KMS-11 (cell line): ENCODE measurements at regions not wholly inside any gene's neighbourhood (a gene's known extent, or its start where the extent isn't known, plus 50 kb on each side); places are given as distances from the start of the nearest gene placed in this dataset.

Source experiments
- H2AFZ ChIP-seq: fragments of 200-600 bp; sonication (generic); 2 replicates; pipeline ENCODE4 v1.6.1; 2016; ENCODE audit warnings: antibody characterized with exemption, mixed run types, low read depth
- H3K27ac ChIP-seq: fragments of 200-600 bp; sonication (generic); 2 replicates; pipeline ENCODE4 v1.6.1; 2016; ENCODE audit warnings: mild to moderate bottlenecking, mixed run types
- H3K27me3 ChIP-seq: fragments of 200-600 bp; sonication (generic); 2 replicates; pipeline ENCODE4 v1.6.1; 2017; ENCODE audit warnings: mild to moderate bottlenecking, low read depth, mixed run types, moderate library complexity; ENCODE audit not compliant: insufficient read depth
- H3K36me3 ChIP-seq: fragments of 200-600 bp; sonication (generic); 2 replicates; pipeline ENCODE4 v1.6.1; 2017; ENCODE audit warnings: mild to moderate bottlenecking, mixed run types; ENCODE audit not compliant: insufficient read depth
- H3K4me1 ChIP-seq: fragments of 200-600 bp; sonication (generic); 2 replicates; pipeline ENCODE4 v1.6.1; 2016; ENCODE audit warnings: mild to moderate bottlenecking, low read depth, mixed run types; ENCODE audit not compliant: poor library complexity, severe bottlenecking
- H3K4me2 ChIP-seq: fragments of 200-600 bp; sonication (generic); 2 replicates; pipeline ENCODE4 v1.7.0; 2016; ENCODE audit warnings: mild to moderate bottlenecking, mixed run types
- H3K4me3 ChIP-seq: fragments of 200-600 bp; sonication (generic); IDR thresholded peaks from 2 replicates; pipeline ENCODE4 v1.6.1; 2017; ENCODE audit warnings: low read depth, low read length, mixed read lengths; ENCODE audit not compliant: insufficient read depth
- H3K79me2 ChIP-seq: fragments of 200-600 bp; sonication (generic); 2 replicates; pipeline ENCODE4 v1.6.1; 2016; ENCODE audit warnings: low read depth, mixed run types; ENCODE audit not compliant: insufficient read depth
- H3K9ac ChIP-seq: fragments of 200-600 bp; sonication (generic); 2 replicates; pipeline ENCODE4 v1.6.1; 2016; ENCODE audit warnings: mild to moderate bottlenecking, mixed run types
- H4K20me1 ChIP-seq: fragments of 200-600 bp; sonication (generic); 2 replicates; pipeline ENCODE4 v1.6.1; 2016; ENCODE audit warnings: mild to moderate bottlenecking, mixed run types; ENCODE audit not compliant: insufficient read depth
- TF ChIP-seq, protein P1 (sequence below): fragments of 200-600 bp; sonication (generic); conservative IDR thresholded peaks from 2 replicates; pipeline ENCODE4 v1.6.1; 2017; ENCODE audit warnings: low read depth, mild to moderate bottlenecking, antibody characterized with exemption, low read length, moderate library complexity, mixed read lengths

DNA sequence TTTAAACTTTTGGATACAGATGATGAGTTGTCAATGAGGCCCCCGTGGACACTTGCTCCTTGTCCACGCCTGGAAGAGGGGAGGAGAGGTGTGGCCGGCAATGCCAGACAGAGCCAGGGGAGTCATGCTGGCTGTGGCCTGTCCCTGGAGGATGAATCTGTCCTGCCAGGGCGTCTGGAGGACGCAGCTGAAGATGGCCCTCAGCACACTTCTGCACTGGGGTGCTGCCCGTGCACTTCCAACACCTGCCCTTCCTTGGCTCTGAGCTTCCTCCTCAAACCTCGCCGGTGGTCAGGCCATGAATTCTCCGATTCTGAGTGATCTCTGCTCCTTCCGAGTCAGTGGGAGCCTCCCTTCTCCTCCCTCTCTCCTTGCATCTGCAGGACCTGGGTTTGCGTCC is 56.4 kb downstream of the KCNF1 start:
- Histone ChIP-seq H3K4me1 (no peaks in the 10 kb centered on the region), H3K9ac (no peak overlapping the region), H3K79me2 (no peaks in the 10 kb centered on the region), H3K4me3 (no peak overlapping the region), H3K27ac (no peak overlapping the region), H3K27me3 (no peaks in the 10 kb centered on the region), H3K36me3 (no peaks in the 10 kb centered on the region), H2AFZ (no peak overlapping the region), H3K4me2 (no peak overlapping the region), H4K20me1 (no peaks in the 10 kb centered on the region)
- TF ChIP-seq, protein P1, sequence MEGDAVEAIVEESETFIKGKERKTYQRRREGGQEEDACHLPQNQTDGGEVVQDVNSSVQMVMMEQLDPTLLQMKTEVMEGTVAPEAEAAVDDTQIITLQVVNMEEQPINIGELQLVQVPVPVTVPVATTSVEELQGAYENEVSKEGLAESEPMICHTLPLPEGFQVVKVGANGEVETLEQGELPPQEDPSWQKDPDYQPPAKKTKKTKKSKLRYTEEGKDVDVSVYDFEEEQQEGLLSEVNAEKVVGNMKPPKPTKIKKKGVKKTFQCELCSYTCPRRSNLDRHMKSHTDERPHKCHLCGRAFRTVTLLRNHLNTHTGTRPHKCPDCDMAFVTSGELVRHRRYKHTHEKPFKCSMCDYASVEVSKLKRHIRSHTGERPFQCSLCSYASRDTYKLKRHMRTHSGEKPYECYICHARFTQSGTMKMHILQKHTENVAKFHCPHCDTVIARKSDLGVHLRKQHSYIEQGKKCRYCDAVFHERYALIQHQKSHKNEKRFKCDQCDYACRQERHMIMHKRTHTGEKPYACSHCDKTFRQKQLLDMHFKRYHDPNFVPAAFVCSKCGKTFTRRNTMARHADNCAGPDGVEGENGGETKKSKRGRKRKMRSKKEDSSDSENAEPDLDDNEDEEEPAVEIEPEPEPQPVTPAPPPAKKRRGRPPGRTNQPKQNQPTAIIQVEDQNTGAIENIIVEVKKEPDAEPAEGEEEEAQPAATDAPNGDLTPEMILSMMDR = no peak

DNA sequence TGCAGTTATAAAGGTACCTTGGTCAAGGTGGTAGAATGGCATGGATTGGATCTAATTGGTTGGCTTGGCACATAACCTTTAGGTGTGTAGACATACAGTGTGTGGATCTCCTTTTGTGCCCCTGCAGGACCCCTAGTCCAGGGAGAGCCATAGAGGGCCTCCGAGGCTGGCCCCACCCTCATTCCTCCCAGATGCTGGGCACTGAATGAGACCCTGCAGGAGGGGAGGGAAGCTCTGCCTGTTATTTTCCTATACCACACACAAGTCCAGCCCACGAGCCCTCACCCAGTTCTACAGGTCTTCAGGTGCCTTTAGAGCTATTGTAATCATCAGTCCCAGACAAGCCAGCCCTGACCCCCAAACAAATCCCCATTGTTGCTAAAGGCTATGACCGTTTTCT is 58.9 kb downstream of the KCNF1 start:
- TF ChIP-seq, protein P1 = no peak
- Histone ChIP-seq H3K4me1 (no peaks in the 10 kb centered on the region), H3K27ac (no peak overlapping the region), H3K9ac (no peak overlapping the region), H3K4me3 (no peak overlapping the region), H4K20me1 (no peaks in the 10 kb centered on the region), H3K36me3 (no peaks in the 10 kb centered on the region), H3K79me2 (no peaks in the 10 kb centered on the region), H2AFZ (no peak overlapping the region), H3K4me2 (no peak overlapping the region), H3K27me3 (no peaks in the 10 kb centered on the region)

DNA sequence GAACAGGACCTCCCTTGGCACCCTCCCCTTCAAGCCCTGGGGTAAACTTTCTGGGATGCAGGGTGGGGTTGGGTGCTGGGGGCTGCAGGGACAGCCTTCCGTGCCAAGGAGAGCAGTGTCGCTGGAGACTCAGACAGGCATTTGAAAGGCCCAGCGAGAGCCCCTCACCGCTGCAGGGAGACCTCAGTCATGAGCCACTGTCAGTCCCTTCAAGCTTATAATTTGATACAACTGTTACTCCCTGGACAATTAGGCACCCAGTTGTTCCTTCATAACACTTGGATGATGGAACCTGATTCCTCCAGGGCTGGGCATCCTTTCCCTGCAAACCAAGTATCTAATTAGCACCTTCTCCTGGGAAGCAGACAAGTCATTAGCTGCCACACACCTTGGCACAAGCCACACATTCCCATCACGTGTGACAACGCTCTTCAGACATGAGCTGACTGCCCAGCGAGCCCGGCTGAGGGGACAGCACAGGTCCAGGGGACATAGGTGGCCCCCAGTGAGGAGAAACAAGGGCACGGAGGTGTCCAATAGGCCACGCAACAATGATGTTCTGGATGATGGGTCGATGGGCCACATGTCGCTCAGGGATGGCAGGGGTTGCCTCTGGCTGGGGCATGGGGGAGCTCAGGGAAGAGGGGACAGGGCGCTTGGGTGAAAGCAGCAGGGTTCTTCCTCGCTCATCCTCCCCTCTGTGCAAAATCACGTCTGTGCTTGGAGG is 59.6 kb downstream of the KCNF1 start:
- H2AFZ ChIP-seq = no peak overlapping the region
- no peaks in the 10 kb centered on the region for H3K36me3 ChIP-seq
- H4K20me1 ChIP-seq = no peaks in the 10 kb centered on the region
- no peak overlapping the region for H3K27ac ChIP-seq
- H3K79me2 ChIP-seq = no peaks in the 10 kb centered on the region
- no peak overlapping the region for H3K4me3 ChIP-seq
- H3K4me2 ChIP-seq = no peak overlapping the region
- no peaks in the 10 kb centered on the region for H3K4me1 ChIP-seq
- no peak overlapping the region for H3K9ac ChIP-seq
- H3K27me3 ChIP-seq = no peaks in the 10 kb centered on the region
- TF ChIP-seq, protein P1 = no peak

DNA sequence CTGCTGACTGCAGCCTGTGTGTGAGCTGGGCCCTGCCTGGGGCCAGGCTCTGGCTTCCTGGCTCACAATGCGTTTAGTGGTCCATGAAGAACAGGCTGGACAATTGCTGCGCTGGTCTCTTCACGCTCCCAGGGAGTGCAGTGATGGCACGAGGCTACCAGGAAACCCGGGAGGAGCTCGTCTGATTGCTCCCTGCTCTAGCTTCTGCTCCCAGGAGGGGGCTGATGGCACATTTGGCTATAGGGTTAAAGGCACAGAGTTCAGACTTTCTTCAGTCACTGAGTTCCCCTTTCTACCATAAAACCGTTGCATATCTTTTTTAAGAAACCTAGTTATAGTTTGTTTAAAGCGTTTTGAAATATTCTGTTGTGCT is 60.1 kb downstream of the KCNF1 start:
- no peaks in the 10 kb centered on the region for H3K4me1 ChIP-seq
- no peak overlapping the region for H3K9ac ChIP-seq
- no peaks in the 10 kb centered on the region for H3K27me3 ChIP-seq
- H3K27ac ChIP-seq = no peak overlapping the region
- H3K79me2 ChIP-seq = no peaks in the 10 kb centered on the region
- no peak overlapping the region for H2AFZ ChIP-seq
- H3K4me2 ChIP-seq = no peak overlapping the region
- H3K36me3 ChIP-seq = no peaks in the 10 kb centered on the region
- no peak overlapping the region for H3K4me3 ChIP-seq
- H4K20me1 ChIP-seq = no peaks in the 10 kb centered on the region
- TF ChIP-seq, protein P1 = no peak
